ENCODE measurements at regions not wholly inside any gene's neighbourhood (a gene's known extent, or its start where the extent isn't known, plus 50 kb on each side); places are given as distances from the start of the nearest gene placed in this dataset.
"Not testable (repeated sequence)": the region's sequence is repeated elsewhere in the genome, so short reads cannot be mapped to it uniquely, and the experiment has no call there.

DNA sequence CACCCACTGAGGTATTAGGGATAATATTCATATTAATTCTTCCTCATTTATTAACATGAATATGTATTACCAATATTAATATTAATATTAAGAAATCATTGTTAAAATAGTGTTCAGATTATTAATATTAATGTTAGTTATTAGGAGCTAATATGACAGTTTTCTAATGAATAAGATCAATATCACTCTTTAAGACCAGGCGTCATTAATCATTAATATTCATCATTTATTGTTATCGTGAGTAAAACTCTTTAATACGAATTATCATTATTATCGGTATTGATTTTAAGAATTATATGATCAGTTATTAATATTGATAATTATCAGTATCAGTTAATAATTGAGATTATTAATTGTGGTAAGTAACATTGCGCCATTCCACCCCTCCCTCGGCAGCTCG lies 101.0 kb upstream of the HMX1 start:
- not testable (repeated sequence) for DNase-seq

DNA sequence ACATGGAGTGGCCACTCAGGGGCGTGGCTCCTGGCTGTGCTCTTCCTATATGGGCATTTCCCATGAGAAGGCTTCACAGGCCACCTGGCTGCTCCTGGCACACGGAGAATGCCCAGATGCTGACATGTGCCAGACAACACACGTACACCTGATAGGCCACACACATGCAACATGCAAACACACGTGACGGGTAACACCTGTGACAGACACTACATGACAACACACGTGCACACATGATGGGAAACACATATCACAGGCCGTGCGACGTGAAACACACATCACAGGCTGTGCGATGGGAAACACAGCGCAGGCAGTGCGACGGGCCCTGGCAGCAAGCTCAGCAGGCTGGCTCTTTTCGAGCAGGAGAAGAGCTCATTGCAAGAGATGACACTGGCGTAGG lies 94.3 kb upstream of the HMX1 start:
- DNase-seq, result not testable (repeated sequence)

DNA sequence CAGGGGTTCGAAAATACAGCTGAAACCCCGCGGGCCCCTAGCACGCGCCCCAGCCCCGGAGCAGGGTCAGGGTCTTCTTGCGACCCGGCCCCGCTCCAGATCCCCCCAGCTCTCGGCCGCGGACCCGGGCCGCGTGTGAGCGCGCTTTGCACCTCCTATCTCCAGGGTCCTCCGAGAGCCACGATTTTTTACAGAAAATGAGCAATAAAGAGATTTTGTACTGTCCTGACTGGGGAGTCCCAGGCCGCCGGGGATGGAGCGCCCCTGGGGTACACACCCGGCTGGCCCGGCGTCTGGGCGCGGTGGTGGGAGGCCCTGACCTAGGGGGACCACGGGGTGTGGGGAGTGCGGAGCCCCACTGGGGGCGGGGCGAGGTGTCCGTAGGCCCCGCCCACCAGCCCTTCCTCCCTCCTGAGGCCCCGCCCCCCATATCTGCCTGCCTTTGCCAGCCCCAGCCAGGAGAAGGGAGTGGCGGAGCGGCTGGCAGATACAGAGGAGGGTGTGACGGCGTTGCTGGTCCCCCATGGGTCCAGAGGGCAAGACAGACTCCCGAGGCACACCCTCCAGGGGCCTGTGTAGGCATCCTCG lies 92.7 kb upstream of the HMX1 start:
- DNase-seq, result not testable (repeated sequence)

DNA sequence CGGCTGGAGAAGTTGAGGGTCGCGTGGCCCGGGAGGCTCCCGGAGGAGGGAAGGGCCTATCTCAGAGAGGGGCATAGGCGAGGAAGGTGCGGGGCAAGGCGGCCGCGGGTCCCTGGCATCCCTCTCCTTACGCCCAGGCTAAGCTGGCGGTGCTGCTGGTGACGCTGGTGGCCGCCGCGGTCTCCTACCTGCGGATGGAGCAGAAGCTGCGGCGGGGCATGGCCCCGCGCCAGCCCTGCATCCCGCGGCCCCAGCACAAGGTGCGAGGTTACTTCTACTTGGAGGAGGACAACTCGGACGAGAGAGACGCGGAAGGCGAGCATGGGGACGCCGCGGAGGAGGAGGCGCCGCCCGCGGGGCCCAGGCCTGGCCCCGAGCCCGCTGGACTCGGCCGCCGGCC lies 91.9 kb upstream of the HMX1 start:
- DNase-seq, result not testable (repeated sequence)

DNA sequence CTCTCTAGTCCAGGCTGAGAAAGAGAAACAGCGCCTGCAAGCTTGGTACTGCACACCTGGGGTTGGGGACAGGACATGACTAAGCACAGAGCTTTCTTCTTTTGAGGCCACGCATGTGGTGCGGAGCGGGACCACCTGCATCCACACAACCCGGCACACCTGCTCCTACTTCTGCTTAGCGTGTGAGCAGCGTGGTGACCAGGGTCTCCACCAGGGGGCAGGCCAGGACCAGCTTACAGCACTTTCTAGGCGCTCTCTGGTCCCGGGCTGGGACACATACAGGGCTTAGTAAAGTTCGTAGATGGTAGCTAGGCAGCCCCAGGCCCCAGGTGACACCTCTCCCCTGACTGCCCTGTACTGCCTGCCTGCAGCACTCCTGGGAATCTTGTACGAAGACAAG lies 89.7 kb upstream of the HMX1 start:
- DNase-seq, result peak; percentile 73

DNA sequence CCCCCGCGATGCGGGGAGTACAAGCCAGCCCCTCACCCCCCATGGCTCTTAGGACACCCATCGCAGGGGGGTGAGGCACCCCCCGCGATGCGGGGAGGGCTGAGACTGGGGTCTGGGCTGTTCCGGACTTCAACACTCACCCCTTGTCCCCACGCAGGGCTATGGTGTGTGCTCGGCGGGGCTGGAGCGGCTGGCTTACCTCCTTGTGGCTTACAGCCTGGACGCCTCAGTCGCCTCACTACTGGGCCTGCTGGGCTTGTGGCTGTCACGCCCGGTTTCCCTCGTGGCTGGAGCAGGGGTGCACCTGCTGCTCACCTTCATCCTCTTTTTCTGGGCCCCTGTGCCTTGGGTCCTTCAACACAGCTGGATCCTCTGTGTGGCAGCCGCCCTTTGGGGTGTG lies 87.8 kb upstream of the HMX1 start:
- not testable (repeated sequence) for DNase-seq

DNA sequence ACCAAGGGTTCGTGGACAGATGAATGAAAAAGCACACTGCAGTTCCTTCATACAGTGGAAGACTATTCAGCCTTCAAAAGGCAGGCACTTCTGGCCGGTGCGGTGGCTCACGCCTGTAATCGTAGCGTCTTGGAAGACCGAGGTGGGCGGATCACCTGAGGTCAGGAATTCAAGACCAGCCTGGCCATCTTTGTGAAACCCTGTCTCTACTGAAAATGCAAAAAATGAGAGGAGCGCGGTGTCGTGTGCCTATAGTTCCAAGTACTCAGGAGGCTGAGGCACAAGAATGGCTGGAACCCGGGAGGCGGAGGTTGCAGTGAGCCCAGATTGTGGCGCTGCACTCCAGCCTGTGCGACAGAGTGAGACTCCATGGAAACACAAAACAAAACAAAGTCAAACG lies 82.4 kb upstream of the HMX1 start:
- not testable (repeated sequence) for DNase-seq

DNA sequence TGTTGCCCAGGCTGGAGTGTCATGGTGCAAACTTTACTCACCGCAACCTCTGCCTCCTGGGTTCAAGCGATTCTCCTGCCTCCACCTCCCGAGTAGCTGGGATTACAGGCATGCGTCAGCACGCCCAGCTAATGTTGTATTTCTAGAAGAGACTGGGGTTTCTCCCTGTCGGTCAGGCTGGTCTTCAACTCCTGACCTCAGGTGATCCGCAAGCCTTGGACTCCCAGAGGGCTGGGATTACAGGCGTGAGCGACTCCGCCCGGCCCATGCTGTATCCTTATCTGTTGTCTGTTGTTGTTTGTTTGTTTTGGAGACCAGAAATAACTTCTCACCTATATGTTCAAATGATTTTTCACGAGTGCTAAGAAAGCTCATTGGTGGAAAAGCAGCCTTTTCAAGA lies 81.2 kb upstream of the HMX1 start:
- DNase-seq, result not testable (repeated sequence)

DNA sequence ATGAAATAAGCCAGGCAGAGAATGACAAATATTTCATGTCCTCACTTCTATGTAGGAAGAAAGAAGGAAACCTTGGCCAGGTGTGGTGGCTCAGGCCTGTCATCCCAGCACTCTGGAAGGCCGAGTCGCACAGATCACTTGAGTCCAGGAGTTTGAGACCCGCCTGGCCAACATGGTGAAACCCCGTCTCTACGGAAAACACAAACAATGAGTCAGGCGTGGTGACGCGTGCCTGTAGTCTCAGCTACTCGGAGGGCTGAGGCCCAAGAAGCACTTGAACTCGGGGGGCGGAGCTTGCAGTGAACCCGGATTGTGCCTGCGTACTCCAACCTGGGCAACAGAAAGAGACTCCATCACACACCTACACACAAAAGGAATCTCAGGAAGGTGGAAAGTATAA lies 80.5 kb upstream of the HMX1 start:
- not testable (repeated sequence) for DNase-seq

DNA sequence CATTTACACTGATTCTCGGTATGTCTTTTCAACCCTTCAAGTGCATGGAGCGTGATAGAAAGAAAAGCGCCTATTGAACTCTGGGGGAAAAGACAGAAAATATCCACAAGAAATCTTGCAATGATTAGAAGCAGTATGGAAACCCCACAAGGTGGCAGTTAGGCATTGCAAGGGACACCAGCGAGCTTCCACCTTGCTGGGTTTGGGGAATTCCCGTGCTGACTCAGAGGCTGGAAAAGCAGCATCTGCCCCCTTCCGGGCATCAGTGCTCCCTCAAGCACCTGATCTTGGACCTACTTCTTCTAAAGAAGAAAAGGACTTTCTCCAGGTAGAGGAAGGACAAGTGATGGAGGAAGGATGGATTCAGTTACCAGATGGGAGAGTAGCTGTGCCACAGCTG lies 73.9 kb upstream of the HMX1 start:
- not testable (repeated sequence) for DNase-seq

DNA sequence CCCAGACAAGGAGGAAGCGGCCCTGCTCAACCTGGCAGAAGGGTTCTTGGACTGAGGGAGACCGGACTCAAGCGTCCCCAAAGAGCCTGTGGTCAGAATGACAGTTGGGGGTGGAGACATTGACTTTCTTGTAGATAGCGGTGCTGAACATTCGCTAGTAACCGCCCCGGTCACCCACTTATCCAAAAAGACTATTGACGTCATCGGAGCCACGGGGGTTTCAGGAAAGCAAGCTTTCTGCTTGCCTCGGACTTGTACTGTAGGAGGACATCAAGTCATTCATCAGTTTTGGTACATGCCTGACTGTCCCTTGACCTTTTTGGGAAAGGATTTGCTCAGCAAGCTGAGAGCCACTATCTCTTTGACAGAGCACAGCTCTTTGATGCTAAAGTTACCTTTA lies 71.7 kb upstream of the HMX1 start:
- not testable (repeated sequence) for DNase-seq

DNA sequence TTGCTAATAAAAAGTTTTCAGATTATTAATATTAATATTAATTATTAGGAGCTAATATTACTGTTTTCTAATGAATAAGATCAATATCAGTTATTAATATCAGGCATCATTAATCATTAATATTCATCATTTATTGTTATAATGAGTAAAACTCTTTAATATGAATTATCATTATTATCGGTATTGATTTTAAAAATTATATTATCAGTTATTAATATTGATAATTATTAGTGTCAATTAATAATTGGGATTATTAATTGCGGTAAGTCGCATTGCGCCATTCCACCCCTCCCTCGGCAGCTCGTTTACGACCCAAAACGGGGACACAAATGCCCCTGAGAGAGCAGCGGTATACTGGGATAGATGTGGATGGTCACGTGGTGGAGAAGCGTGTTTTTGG lies 70.4 kb upstream of the HMX1 start:
- DNase-seq, result not testable (repeated sequence)

DNA sequence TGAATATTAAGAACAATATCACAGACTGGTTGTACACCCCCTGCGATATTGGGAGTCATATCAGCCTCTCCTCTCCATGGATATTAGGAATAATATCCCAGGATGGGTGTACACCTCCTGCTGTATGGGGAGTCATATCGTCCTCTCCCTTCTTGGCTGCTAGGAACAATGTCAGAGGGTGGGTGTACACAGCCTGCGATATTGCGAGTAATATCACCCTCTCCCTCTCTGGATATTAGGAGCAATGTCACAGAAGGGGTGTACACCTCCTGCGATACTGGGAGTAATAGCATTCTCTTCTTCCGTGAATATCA lies 69.8 kb upstream of the HMX1 start:
- not testable (repeated sequence) for DNase-seq

DNA sequence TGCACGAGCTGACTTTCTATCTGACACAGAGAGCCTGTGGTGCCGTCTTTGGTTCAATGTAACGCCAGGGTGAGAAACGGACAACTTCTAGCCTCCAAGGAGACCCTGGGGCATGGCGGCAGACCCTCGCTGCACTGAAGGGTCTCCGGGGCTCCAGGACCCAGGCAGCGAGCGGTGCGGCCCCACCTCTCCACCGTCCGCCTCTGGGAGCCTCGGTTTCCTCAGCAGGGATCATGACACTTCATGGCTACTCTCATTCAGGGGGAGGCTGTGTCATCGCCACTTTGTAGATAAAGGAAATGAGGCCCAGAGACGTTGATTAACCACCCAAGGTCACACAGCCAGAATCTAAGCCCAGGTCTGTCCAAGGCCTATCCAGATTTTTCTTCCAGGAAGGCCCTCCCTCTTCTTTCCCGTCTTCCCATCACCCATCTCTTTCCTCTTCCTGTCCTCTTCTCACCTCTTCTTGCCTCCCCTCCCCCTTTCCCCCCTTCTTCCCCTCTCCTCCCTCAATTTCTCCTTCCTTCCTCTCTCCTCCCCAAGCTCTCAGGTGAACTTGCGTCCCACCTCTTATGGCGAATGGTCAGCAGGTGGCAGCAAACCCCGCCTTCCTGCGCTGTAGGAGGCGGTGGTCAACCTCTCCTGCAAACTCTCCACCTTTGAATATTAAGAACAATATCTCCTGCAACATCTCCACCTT lies 69.3 kb upstream of the HMX1 start:
- DNase-seq, result no peak

DNA sequence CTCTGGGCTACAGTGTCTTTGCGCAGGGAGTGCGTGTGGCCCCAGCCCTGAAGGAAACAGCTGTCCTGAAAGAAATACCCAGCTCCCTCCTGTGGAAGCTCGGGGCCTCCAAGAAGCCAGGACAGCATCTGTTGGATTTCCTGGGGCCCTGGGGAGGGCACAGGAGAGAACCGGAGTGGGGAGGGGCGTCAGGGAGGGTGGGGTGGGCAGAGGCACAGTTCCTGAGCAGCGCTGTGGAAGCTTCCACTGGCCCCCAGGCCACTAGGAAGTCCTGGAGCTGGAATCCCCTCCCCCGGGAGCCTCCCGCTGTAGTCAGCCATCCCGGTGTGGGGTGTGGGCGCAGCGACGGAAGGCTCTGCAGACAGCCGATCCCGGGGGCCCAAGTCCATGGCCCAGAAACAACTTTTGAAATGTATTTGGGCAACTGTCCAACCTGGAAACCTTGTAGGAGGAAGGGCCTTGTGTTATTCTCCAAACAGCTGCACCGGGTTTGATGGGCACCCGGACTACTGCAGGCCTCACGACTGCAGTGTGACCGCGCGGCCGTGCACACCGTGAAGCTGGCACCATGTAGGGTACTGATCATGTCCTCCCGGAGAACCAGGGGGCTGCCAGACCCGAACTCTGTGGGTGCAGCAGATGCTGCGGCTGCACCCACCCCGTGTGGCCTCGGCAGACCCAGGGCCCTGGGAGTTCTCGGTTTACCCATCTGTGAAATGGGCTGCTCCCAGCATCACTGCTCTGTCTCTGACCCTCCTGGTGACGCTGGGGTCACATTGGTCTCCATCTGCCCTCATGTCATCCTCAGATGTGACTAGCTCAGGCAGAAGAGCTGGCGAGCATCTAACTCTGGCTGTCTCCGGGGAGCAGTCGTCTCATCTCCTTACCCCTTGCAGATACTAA lies 68.5 kb upstream of the HMX1 start:
- DNase-seq, result no peak

DNA sequence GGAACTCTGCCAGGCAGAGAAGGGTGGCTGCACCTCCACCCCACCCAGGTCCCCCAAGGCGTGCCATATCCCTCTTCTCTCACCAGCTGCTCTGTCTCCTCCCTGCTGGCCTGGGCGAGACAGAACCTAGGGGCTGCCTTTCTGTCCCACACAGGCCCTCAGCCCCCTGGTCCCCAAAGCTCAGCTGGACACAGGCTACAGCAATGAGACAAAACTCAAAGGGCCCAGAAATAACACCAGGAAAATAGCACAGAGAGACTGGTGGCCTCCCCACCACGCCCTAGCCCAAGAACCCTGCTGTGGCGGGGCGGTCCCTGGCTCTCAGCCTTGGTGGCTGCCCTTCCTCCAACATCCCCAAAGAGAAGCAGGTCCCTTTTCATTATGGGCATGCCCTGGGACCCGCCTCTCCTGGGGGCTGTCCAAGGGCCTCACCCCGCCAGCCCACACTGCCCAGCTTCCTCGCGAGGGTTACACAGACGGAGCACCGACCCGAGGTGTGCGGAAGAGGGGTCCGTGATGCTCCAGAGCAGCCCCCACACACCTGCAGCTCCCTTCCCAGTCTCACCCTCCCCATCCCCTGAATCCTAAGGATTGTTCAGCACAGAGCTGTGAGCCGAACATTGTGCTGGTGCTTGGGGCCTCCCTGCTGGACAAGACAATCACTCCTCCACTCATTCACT lies 67.7 kb upstream of the HMX1 start:
- no peak for DNase-seq

DNA sequence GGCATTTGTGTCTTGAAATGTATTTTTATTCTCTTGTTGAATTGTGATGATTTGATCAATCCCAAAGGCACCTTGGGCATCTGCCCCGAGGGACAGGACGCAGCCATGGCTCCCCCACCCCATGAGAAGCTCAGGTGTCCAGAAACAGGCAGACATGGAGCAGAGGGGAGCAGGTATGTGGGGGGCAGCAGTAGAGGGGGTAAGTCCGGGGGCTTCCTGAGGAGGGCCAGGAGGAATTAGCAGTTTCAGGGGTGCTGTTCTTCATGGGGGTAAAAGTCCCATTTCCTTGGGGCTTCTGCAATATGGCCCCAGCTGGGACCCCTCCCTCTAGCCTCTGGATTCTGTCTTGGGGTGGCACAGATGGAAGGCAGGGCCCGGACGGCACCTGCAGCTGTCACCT lies 67.0 kb upstream of the HMX1 start:
- DNase-seq, result no peak

DNA sequence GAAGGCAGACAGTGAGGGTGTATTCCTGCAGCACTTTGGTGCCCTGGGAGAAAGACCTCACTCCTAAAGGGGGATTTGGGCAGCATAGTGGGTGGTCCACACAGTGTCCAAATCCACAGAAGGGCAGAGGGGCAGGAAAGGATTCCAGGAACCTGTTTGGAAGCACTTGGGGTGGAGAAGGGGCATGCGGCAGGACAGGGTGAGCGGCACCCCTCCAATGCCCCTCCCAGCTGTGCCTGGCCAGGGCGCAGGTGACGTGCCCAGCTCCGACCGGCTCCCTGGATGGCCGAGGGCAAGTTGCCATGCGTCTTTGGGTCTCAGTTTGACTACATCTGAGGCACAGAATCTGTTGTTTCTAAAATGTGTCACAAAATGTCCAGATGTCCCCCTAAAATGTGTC lies 66.5 kb upstream of the HMX1 start:
- no peak for DNase-seq

DNA sequence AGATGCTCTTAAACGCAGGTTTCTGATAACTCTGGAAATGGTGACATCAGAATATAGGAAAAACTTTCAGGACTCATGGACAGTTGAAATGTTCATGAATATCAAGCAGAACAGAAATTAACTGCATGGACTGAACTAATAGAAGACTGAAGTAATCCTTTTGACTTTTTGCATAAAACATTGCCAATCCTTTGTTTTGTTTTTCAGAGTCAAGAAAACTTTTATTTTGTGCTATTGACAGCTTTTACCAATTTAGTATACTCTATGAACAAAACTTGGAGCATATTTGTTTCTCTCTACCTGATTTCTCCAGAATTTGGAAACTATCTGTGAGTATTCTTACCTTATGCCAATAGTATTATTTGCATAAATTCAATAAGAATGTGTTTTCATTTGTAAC lies 61.2 kb upstream of the HMX1 start:
- no peak for DNase-seq

DNA sequence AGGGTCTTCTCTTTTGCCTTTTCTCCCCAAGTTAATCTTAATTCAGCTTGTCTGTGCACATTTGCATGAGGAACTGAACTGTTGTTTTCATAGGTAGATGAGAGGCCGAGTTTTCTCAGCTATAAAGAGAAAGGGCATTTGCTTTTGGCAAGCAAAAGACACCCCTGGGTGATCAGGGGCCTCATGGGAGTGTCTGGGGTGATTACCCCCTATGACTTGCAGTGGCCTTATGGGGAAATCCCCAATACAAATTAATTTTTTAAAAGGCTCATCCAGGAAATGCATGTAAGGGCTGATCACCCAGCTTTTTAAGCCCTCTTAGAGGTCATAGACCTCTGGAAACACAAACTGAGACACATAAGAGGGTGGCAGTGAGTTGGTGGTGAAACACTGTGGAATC lies 56.4 kb upstream of the HMX1 start:
- no peak for DNase-seq

DNA sequence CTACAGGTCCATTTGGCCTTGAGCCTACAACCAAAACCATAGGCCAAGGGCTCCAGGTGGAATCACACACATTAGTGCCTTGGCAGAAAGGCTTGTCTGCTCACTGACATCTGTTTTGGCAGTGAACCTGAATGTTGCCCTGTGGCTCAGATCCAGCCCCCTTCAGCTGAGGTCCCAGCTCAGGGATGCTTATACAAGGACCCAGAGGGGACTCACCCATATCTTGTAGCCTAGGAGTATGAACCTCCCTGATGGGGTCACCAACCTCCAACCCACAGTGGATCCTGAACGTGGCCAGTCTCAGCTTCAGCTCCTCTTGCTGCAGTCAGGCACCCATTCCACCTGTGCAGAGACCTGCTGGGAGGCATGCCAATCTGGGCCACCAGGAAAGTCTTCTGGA lies 50.8 kb upstream of the HMX1 start:
- DNase-seq, result peak; percentile 41

DNA sequence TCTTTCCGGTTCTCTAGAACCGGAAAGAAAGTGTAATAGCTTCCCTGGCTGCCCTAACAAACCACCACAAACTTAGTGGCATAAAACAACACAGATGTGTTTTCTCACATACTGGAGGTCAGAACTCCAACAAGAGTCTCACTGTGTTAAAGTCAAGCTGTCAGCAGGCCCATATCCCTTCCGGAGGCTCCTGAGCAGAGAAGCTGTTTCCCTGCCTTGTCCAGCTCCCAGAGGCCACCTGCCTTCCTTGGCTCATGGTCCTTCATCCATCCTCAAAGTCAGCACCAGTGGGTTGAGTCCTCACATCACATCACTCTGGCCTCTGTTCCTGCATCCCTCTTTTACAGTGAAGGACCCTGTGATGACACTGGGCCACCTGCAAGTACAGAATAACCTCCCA lies 49.8 kb upstream of the HMX1 start:
- peak; percentile 41 for DNase-seq

Measured in activated effector memory CD4-positive, alpha-beta T cell treated with anti-CD3 and anti-CD28 coated beads, Interleukin-2, amount 50 U/mL, for 16 hours (primary cell).